Caco-2 (cell line): ENCODE measurements at regions not wholly inside any gene's neighbourhood (a gene's known extent, or its start where the extent isn't known, plus 50 kb on each side); places are given as distances from the start of the nearest gene placed in this dataset.
"Not testable (repeated sequence)": the region's sequence is repeated elsewhere in the genome, so short reads cannot be mapped to it uniquely, and the experiment has no call there.

Source experiments
- BruUV-seq: library from RNA; stranded (reverse); fragments of 400-500 nt; replicated peaks from 2 replicates; lab custom pipeline; 2021; lab: Mats Ljungman, UMichigan
- CTCF ChIA-PET: fragments of 300-600 bp; sonication (Branson Sonifier 250); formaldehyde crosslinking; loops from one replicate; lab custom pipeline; 2022; ENCODE audit warnings: antibody characterized with exemption; lab: Charles Lee
- POLR2A ChIA-PET: fragments of 300-600 bp; sonication (Branson Sonifier 250); formaldehyde crosslinking; loops from one replicate; lab custom pipeline; 2022; ENCODE audit warnings: antibody characterized with exemption; lab: Charles Lee
- DNase-seq, 2 experiments: peaks; one replicate each; pipeline versions ENCODE4 v3.0.0 to v3.0.0-alpha.2; 2020 to 2022
- H3K27me3 ChIP-seq: replicated peaks from 2 replicates; pipeline ENCODE4 v1.6.0; 2011; ENCODE audit warnings: low read length; ENCODE audit not compliant: control insufficient read depth, insufficient read depth
- H3K36me3 ChIP-seq: 2 replicates; pipeline ENCODE4 v1.5.1; 2011; ENCODE audit warnings: low read length; ENCODE audit not compliant: control insufficient read depth, insufficient read depth
- H3K4me1 ChIP-seq: fragments of 250-450 bp; sonication (Bioruptor Pico); 2 replicates; pipeline ENCODE4 v1.5.1; 2020; ENCODE audit warnings: mild to moderate bottlenecking
- H3K4me3 ChIP-seq: 2 replicates; pipeline ENCODE4 v1.5.1; 2011; ENCODE audit warnings: low read depth, mild to moderate bottlenecking, control low read depth, low read length
- H3K9me3 ChIP-seq: fragments of 250-450 bp; sonication (Bioruptor Pico); 2 replicates; pipeline ENCODE4 v1.5.1; 2020; ENCODE audit warnings: mild to moderate bottlenecking, moderate library complexity
- H3K27ac Mint-ChIP-seq: one replicate; pipeline ENCODE4 v1.8.0; 2022; ENCODE audit warnings: mixed read lengths; ENCODE audit not compliant: unreplicated experiment
- H3K27me3 Mint-ChIP-seq: one replicate; pipeline ENCODE4 v1.8.0; 2022; ENCODE audit warnings: mixed read lengths; ENCODE audit not compliant: insufficient read depth, unreplicated experiment
- H3K36me3 Mint-ChIP-seq: one replicate; pipeline ENCODE4 v1.8.0; 2022; ENCODE audit warnings: mild to moderate bottlenecking, mixed read lengths; ENCODE audit not compliant: insufficient read depth, unreplicated experiment
- H3K4me1 Mint-ChIP-seq: one replicate; pipeline ENCODE4 v1.8.0; 2022; ENCODE audit warnings: low read depth, mixed read lengths; ENCODE audit not compliant: unreplicated experiment
- H3K4me3 Mint-ChIP-seq: one replicate; pipeline ENCODE4 v1.8.0; 2022; ENCODE audit warnings: mild to moderate bottlenecking, moderate library complexity, mixed read lengths; ENCODE audit not compliant: unreplicated experiment
- H3K9me3 Mint-ChIP-seq: one replicate; pipeline ENCODE4 v1.8.0; 2022; ENCODE audit warnings: mixed read lengths; ENCODE audit not compliant: unreplicated experiment
- intact Hi-C: fragments of 100-400 bp; cut with micrococcal nuclease; formaldehyde crosslinking; loops from one replicate; pipeline ENCODE4 v1.10.0; 2022; ENCODE audit not compliant: unreplicated experiment

GRCh38 chr1:144031550-144031949 lies 59.8 kb upstream of the FAM72C start:
- intact Hi-C loops, H3K27me3 ChIP-seq, POLR2A ChIA-PET, H3K9me3 ChIP-seq, H3K36me3 ChIP-seq, H3K27me3 Mint-ChIP-seq, H3K4me3 Mint-ChIP-seq, H3K4me3 ChIP-seq, H3K4me1 ChIP-seq, BruUV-seq, H3K9me3 Mint-ChIP-seq, DNase-seq, H3K4me1 Mint-ChIP-seq, CTCF ChIA-PET, H3K27ac Mint-ChIP-seq, H3K36me3 Mint-ChIP-seq: not testable (repeated sequence)

GRCh38 chr1:144026022-144026421 lies 54.2 kb upstream of the FAM72C start:
- H3K4me1 Mint-ChIP-seq, H3K27me3 Mint-ChIP-seq, H3K27me3 ChIP-seq, H3K36me3 Mint-ChIP-seq, H3K4me3 ChIP-seq, POLR2A ChIA-PET, H3K9me3 Mint-ChIP-seq, H3K4me3 Mint-ChIP-seq, H3K9me3 ChIP-seq, H3K36me3 ChIP-seq, H3K4me1 ChIP-seq, DNase-seq, CTCF ChIA-PET, H3K27ac Mint-ChIP-seq, intact Hi-C loops, BruUV-seq: not testable (repeated sequence)

- H3K4me1 ChIP-seq, H3K9me3 ChIP-seq, BruUV-seq, H3K4me3 ChIP-seq, H3K9me3 Mint-ChIP-seq, H3K4me3 Mint-ChIP-seq, CTCF ChIA-PET, H3K4me1 Mint-ChIP-seq, H3K27me3 ChIP-seq, DNase-seq, POLR2A ChIA-PET, intact Hi-C loops, H3K27me3 Mint-ChIP-seq, H3K27ac Mint-ChIP-seq, H3K36me3 Mint-ChIP-seq, H3K36me3 ChIP-seq: not testable (repeated sequence)
Measured at GRCh38 chr1:144021690-144022384, 50.1 kb upstream of the FAM72C start.
